PFSK-1 (cell line): ENCODE measurements at regions not wholly inside any gene's neighbourhood (a gene's known extent, or its start where the extent isn't known, plus 50 kb on each side); places are given as distances from the start of the nearest gene placed in this dataset.

Experiments
- FOXP2 ChIP-seq: optimal IDR thresholded peaks from 2 replicates; pipeline ENCODE3; 2011; ENCODE audit warnings: borderline replicate concordance, control low read depth, inconsistent platforms; ENCODE audit not compliant: insufficient read depth; ENCODE audit errors: extremely low read length, extremely low read depth
- POLR2AphosphoS5 ChIP-seq: IDR thresholded peaks from 2 replicates; pipeline ENCODE4 v1.6.1; 2012; ENCODE audit warnings: low read depth, mild to moderate bottlenecking, control low read depth, low read length, moderate library complexity
- SIN3A ChIP-seq: IDR thresholded peaks from 2 replicates; pipeline ENCODE4 v1.6.1; 2012; ENCODE audit warnings: mild to moderate bottlenecking, low read length, moderate library complexity, borderline replicate concordance; ENCODE audit not compliant: insufficient read depth
- TAF1 ChIP-seq: IDR thresholded peaks from 2 replicates; pipeline ENCODE4 v1.6.1; 2012; ENCODE audit warnings: low read length, control low read depth, borderline replicate concordance; ENCODE audit not compliant: insufficient read depth
- TF ChIP-seq, protein P1 (sequence below), 2 experiments: IDR thresholded peaks; 2 replicates each; pipeline versions ENCODE4 v1.6.1 to v1.8.0; 2011 to 2012; ENCODE audit warnings: low read depth in 2 of 2, low read length in 2 of 2, control low read depth in 1 of 2, inconsistent platforms in 1 of 2, mild to moderate bottlenecking in 1 of 2, moderate library complexity in 1 of 2; ENCODE audit not compliant: insufficient read depth in 1 of 2

GRCh38 chr21:25097648-25098047 is 509.6 kb downstream of the MRPL39 start:
- TF ChIP-seq, protein P1, sequence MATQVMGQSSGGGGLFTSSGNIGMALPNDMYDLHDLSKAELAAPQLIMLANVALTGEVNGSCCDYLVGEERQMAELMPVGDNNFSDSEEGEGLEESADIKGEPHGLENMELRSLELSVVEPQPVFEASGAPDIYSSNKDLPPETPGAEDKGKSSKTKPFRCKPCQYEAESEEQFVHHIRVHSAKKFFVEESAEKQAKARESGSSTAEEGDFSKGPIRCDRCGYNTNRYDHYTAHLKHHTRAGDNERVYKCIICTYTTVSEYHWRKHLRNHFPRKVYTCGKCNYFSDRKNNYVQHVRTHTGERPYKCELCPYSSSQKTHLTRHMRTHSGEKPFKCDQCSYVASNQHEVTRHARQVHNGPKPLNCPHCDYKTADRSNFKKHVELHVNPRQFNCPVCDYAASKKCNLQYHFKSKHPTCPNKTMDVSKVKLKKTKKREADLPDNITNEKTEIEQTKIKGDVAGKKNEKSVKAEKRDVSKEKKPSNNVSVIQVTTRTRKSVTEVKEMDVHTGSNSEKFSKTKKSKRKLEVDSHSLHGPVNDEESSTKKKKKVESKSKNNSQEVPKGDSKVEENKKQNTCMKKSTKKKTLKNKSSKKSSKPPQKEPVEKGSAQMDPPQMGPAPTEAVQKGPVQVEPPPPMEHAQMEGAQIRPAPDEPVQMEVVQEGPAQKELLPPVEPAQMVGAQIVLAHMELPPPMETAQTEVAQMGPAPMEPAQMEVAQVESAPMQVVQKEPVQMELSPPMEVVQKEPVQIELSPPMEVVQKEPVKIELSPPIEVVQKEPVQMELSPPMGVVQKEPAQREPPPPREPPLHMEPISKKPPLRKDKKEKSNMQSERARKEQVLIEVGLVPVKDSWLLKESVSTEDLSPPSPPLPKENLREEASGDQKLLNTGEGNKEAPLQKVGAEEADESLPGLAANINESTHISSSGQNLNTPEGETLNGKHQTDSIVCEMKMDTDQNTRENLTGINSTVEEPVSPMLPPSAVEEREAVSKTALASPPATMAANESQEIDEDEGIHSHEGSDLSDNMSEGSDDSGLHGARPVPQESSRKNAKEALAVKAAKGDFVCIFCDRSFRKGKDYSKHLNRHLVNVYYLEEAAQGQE (IDR thresholded peaks at IDR 0.05; ENCODE audit: insufficient read depth in 1 of 2, low read depth in 2 of 2, low read length in 2 of 2), result no peak
- TF ChIP-seq TAF1 (no peak), POLR2AphosphoS5 (no peak), SIN3A (no peak), FOXP2 (no peak)
